K562 (cell line): ENCODE measurements at regions not wholly inside any gene's neighbourhood (a gene's known extent, or its start where the extent isn't known, plus 50 kb on each side); places are given as distances from the start of the nearest gene placed in this dataset.

Experiments used
- ATAC-seq: fragments of 200-7000 bp; cut with Tn5 transposase; 3 replicates; pipeline ENCODE4 v1.9.1; 2020; ENCODE audit warnings: moderate library complexity
- BruUV-seq: library from RNA; stranded (reverse); fragments of 400-500 nt; replicated peaks from 2 replicates; lab custom pipeline; 2021; lab: Mats Ljungman, UMichigan
- CTCF ChIA-PET: fragments of 300-600 bp; formaldehyde crosslinking; extraction: SDS; loops from one replicate; lab custom pipeline; 2021; ENCODE audit warnings: low intra/inter-chr PET ratio; lab: Yijun Ruan, JAX
- POLR2A ChIA-PET: fragments of 300-600, 350-650 bp; sonication (Branson Sonifier 250); formaldehyde crosslinking; extraction: SDS; loops from one replicate; lab custom pipeline; 2021; ENCODE audit warnings: antibody characterized with exemption, inconsistent platforms; lab: Yijun Ruan, JAX
- DNase-seq, 4 experiments: peaks; one replicate each; pipeline versions ENCODE4 v3.0.0 to v3.0.0-alpha.2; 2011 to 2018; ENCODE audit warnings: low spot score in 3 of 4, mixed read lengths in 3 of 4; ENCODE audit errors: extremely low read depth in 1 of 4
- FAIRE-seq: peaks from 2 replicates; lab custom pipeline; 2011; peaks lifted over from hg19 to GRCh38; lab: Jason Lieb, UNC
- H2AFZ ChIP-seq: 2 replicates; pipeline ENCODE4 v1.6.0; 2011; ENCODE audit warnings: low read depth, low read length, control low read depth, inconsistent platforms
- H3K27ac ChIP-seq: fragments of 200-600 bp; 3 replicates; pipeline ENCODE4 v1.8.0; 2011; ENCODE audit warnings: low read depth, mild to moderate bottlenecking, control low read depth, inconsistent platforms, low read length, moderate library complexity, mixed read lengths; ENCODE audit errors: extremely low read depth
- H3K27me3 ChIP-seq, 2 experiments: fragments of 300-600 bp in 1 of 2; 2 replicates in 1 of 2; 3 replicates in 1 of 2; pipeline versions ENCODE4 v1.6.0 to v1.8.0; 2011; ENCODE audit warnings: inconsistent platforms in 2 of 2, low read length in 2 of 2, mild to moderate bottlenecking in 1 of 2, mixed read lengths in 1 of 2, moderate library complexity in 1 of 2; ENCODE audit not compliant: control insufficient read depth in 2 of 2, insufficient read depth in 2 of 2
- H3K36me3 ChIP-seq: fragments of 300-600 bp; 3 replicates; pipeline ENCODE4 v1.8.0; 2011; ENCODE audit warnings: mild to moderate bottlenecking, low read length, inconsistent platforms; ENCODE audit not compliant: control insufficient read depth, insufficient read depth
- H3K4me1 ChIP-seq, 2 experiments: fragments of 200-600 bp in 1 of 2; replicated peaks in 1 of 2; 2 replicates in 1 of 2; 3 replicates in 1 of 2; pipeline versions ENCODE4 v1.5.1 to v1.8.0; 2011; ENCODE audit warnings: inconsistent platforms in 2 of 2, low read length in 2 of 2, mild to moderate bottlenecking in 1 of 2, mixed read lengths in 1 of 2, moderate library complexity in 1 of 2; ENCODE audit not compliant: control insufficient read depth in 2 of 2, insufficient read depth in 2 of 2
- H3K4me2 ChIP-seq: 2 replicates; pipeline ENCODE4 v1.6.1; 2011; ENCODE audit warnings: low read length, control low read depth, inconsistent platforms, mixed read lengths; ENCODE audit not compliant: insufficient read depth
- H3K4me3 ChIP-seq: fragments of 200-600 bp; sonication (generic), shearing (Covaris generic); 2 replicates; pipeline ENCODE4 v1.5.1; 2016; ENCODE audit warnings: control low read depth, inconsistent platforms
- H3K79me2 ChIP-seq: fragments of 200-600 bp; 3 replicates; pipeline ENCODE4 v1.8.0; 2011; ENCODE audit warnings: low read length, inconsistent platforms; ENCODE audit not compliant: control insufficient read depth, insufficient read depth
- H3K9ac ChIP-seq, 2 experiments: 2 replicates each; pipeline versions ENCODE4 v1.6.0 to v1.6.1; 2011; ENCODE audit warnings: low read depth in 2 of 2, low read length in 2 of 2, control low read depth in 1 of 2, inconsistent platforms in 1 of 2, mild to moderate bottlenecking in 1 of 2, mixed read lengths in 1 of 2; ENCODE audit not compliant: insufficient read depth in 1 of 2
- H3K9me1 ChIP-seq: one replicate; pipeline ENCODE4 v1.6.0; 2011; ENCODE audit warnings: inconsistent platforms, mild to moderate bottlenecking, low read length, moderate library complexity; ENCODE audit not compliant: control insufficient read depth, insufficient read depth
- H3K9me3 ChIP-seq: replicated peaks from 2 replicates; pipeline ENCODE4 v1.5.1; 2011; ENCODE audit warnings: low read depth, low read length, inconsistent platforms; ENCODE audit not compliant: control insufficient read depth, insufficient read depth
- H4K20me1 ChIP-seq: replicated peaks from 2 replicates; pipeline ENCODE4 v1.6.1; 2011; ENCODE audit warnings: low read length, inconsistent platforms, mixed read lengths; ENCODE audit not compliant: control insufficient read depth, insufficient read depth
- CEBPB ChIP-seq: fragments of 450-650 bp; IDR thresholded peaks from 2 replicates; pipeline ENCODE4 v1.6.1; 2016; ENCODE audit warnings: missing genetic modification characterization, missing compliant biosample characterization
- CHAMP1 ChIP-seq: fragments of 450-650 bp; IDR thresholded peaks from 2 replicates; pipeline ENCODE4 v1.6.1; 2016; ENCODE audit warnings: mild to moderate bottlenecking
- FUS ChIP-seq: fragments of 200-400 bp; formaldehyde crosslinking; optimal IDR thresholded peaks from 2 replicates; pipeline ENCODE3; 2017; ENCODE audit warnings: low read depth, low read length
- LARP7 ChIP-seq: fragments of 450-650 bp; IDR thresholded peaks from 2 replicates; pipeline ENCODE4 v1.6.1; 2016
- NFIX ChIP-seq: fragments of 250-450 bp; sonication (Bioruptor Pico); IDR thresholded peaks from 2 replicates; pipeline ENCODE4 v1.4.0; 2020; ENCODE audit warnings: low read depth, mild to moderate bottlenecking, moderate library complexity
- OTX1 ChIP-seq: fragments of 450-650 bp; formaldehyde crosslinking; IDR thresholded peaks from 2 replicates; pipeline ENCODE4 v1.4.0; 2022; ENCODE audit warnings: mild to moderate bottlenecking
- RBFOX2 ChIP-seq: fragments of 200-400 bp; formaldehyde crosslinking; IDR thresholded peaks from 2 replicates; pipeline ENCODE4 v1.6.1; 2017; ENCODE audit warnings: low read depth, mild to moderate bottlenecking, low read length, moderate library complexity
- RBM39 ChIP-seq: fragments of 200-400 bp; formaldehyde crosslinking; optimal IDR thresholded peaks from 2 replicates; pipeline ENCODE3; 2018; ENCODE audit warnings: low read depth, low read length
- ZC3H4 ChIP-seq: sonication (generic); formaldehyde crosslinking; IDR thresholded peaks from 2 replicates; pipeline ENCODE4 v1.9.0; 2021; ENCODE audit warnings: missing genetic modification reagents, borderline replicate concordance
- ZNF561 ChIP-seq: fragments of 450-650 bp; formaldehyde crosslinking; conservative IDR thresholded peaks from 2 replicates; pipeline ENCODE4 v1.4.0; 2020; ENCODE audit warnings: mild to moderate bottlenecking, moderate library complexity
- WGBS: fragments of 100-300 bp; shearing (Covaris generic); methylation state at CpG from one replicate; pipeline ENCODE4 v1.1.6; 2016; ENCODE audit warnings: low coverage, mixed read lengths; ENCODE audit not compliant: insufficient coverage; ENCODE audit errors: missing lambda C conversion rate; 5-methylcytosine and 5-hydroxymethylcytosine counted together
- in situ Hi-C: fragments of 300-500 bp; cut with MboI; formaldehyde crosslinking; loops from 4 replicates; pipeline ENCODE4 v1.15.0; 2018; ENCODE audit warnings: inconsistent platforms, mixed read lengths
- intact Hi-C: fragments of 100-400 bp; cut with micrococcal nuclease; formaldehyde crosslinking; loops from 2 replicates; pipeline ENCODE4 v1.14.2; 2022

GRCh38 chr1:189351960-189352359 is 1125.7 kb downstream of the BRINP3 start:
- H2AFZ ChIP-seq: no peak overlapping the region
- no TSS peak for BruUV-seq
- H3K36me3 ChIP-seq: no peaks in the 10 kb centered on the region
- intact Hi-C loops (no loop called here), in situ Hi-C loops (no loop called here)
- H3K27ac ChIP-seq: no peak overlapping the region
- WGBS: 21% methylated on average over 1 of the region's 1 CpG
- no peaks in the 10 kb centered on the region; the same call in 1 of the 2 replicates for H3K9me3 ChIP-seq
- no peaks in the 10 kb centered on the region for H3K27me3 ChIP-seq
- CTCF ChIA-PET: no interaction called here
- no peak for FAIRE-seq
- H3K9me1 ChIP-seq: no peaks in the 10 kb centered on the region
- no peak overlapping the region for H3K4me3 ChIP-seq
- TF ChIP-seq LARP7: no peak
- no peak for TF ChIP-seq OTX1 (CRISPR knock-in tag)
- no peak for TF ChIP-seq CEBPB (tag)
- no peak for TF ChIP-seq CHAMP1
- no peak for TF ChIP-seq ZNF561 (CRISPR knock-in tag)
- no peak for TF ChIP-seq FUS
- no peak for TF ChIP-seq NFIX
- no peak for TF ChIP-seq ZC3H4 (CRISPR knock-in tag)
- no peak for TF ChIP-seq RBM39
- no peak for TF ChIP-seq RBFOX2
- no peaks in the 10 kb centered on the region for H3K4me1 ChIP-seq
- no peak overlapping the region for H3K4me2 ChIP-seq
- DNase-seq: no peak
- H4K20me1 ChIP-seq: no peaks in the 10 kb centered on the region
- no peak for ATAC-seq
- POLR2A ChIA-PET: no interaction called here
- H3K9ac ChIP-seq: no peak overlapping the region
- no peaks in the 10 kb centered on the region for H3K79me2 ChIP-seq
